HFFc6 (cell line): ENCODE measurements at regions not wholly inside any gene's neighbourhood (a gene's known extent, or its start where the extent isn't known, plus 50 kb on each side); places are given as distances from the start of the nearest gene placed in this dataset.
A peak's percentile ranks its signal among the peaks of the same experiment; 100 is the strongest.

Source experiments
- DNase-seq: peaks from one replicate; pipeline ENCODE4 v3.0.0-alpha.2; 2018
- H3K27ac Mint-ChIP-seq: 2 replicates; pipeline ENCODE4 v1.8.0; 2020; ENCODE audit warnings: mild to moderate bottlenecking, mixed read lengths
- H3K27me3 Mint-ChIP-seq: 2 replicates; pipeline ENCODE4 v1.8.0; 2021; ENCODE audit warnings: mild to moderate bottlenecking, moderate library complexity, mixed read lengths; ENCODE audit not compliant: insufficient read depth
- H3K36me3 Mint-ChIP-seq: 2 replicates; pipeline ENCODE4 v1.8.0; 2021; ENCODE audit warnings: low read depth, mixed read lengths
- H3K4me1 Mint-ChIP-seq: 2 replicates; pipeline ENCODE4 v1.8.0; 2020; ENCODE audit warnings: low read depth, mixed read lengths
- H3K4me3 Mint-ChIP-seq: 2 replicates; pipeline ENCODE4 v1.8.0; 2020; ENCODE audit warnings: mild to moderate bottlenecking, moderate library complexity, mixed read lengths
- H3K9me3 Mint-ChIP-seq: 2 replicates; pipeline ENCODE4 v1.8.0; 2020; ENCODE audit warnings: mild to moderate bottlenecking, mixed read lengths
- TF ChIP-seq, protein P1 (sequence below): fragments of 200-600 bp; sonication (generic); IDR thresholded peaks from 2 replicates; pipeline ENCODE4 v1.5.0; 2021; ENCODE audit warnings: antibody characterized with exemption, mild to moderate bottlenecking

DNA sequence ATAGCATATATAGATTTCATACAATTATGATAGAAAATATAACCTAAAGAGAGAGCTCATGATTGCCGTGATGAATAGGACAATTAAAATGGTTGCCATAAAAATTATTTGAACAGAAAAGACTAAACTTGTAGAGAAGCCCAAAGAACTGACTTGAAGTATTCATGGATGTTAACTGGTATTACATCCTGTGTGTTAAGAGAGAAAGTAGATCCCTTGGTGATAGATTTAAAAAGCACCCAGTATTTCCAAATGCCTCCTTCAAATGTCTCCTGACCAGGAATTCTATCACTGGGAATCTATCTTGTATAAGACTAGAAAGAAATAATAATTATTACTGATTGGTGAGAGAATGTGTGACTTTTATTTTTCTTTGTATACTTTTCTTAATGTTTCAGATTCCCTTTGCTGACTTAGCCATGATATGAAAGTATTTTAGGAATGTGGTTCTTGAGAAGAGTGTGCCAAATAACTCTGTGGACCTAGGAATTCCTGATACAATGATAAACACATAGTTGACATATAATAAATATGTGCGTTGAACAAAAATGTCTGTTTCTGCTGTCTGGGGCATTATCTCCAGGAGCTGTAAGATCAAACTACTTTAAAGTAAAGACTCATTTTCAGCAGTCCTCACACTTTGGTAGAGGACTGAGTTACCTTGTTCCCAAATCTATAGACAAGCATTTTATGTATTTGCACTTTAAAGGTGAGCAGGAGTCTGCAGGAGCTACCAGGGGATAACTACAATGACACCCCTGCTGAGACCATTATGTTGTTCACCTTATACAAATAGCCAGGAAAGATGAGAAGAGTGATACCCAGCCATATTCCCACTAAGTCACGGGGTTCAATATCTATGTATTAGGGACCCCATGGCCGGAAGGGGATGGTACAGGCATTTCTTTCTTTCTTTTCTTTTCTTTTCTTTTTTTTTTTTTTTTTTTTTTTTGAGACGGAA lies 211.1 kb upstream of the TLE4 start:
- DNase-seq: peak; percentile 41
- TF ChIP-seq, protein P1, sequence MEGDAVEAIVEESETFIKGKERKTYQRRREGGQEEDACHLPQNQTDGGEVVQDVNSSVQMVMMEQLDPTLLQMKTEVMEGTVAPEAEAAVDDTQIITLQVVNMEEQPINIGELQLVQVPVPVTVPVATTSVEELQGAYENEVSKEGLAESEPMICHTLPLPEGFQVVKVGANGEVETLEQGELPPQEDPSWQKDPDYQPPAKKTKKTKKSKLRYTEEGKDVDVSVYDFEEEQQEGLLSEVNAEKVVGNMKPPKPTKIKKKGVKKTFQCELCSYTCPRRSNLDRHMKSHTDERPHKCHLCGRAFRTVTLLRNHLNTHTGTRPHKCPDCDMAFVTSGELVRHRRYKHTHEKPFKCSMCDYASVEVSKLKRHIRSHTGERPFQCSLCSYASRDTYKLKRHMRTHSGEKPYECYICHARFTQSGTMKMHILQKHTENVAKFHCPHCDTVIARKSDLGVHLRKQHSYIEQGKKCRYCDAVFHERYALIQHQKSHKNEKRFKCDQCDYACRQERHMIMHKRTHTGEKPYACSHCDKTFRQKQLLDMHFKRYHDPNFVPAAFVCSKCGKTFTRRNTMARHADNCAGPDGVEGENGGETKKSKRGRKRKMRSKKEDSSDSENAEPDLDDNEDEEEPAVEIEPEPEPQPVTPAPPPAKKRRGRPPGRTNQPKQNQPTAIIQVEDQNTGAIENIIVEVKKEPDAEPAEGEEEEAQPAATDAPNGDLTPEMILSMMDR: no peak
- no peaks in the 10 kb centered on the region for H3K27me3 Mint-ChIP-seq
- H3K4me1 Mint-ChIP-seq: peaks cover 38% of the 10 kb centered on the region
- H3K9me3 Mint-ChIP-seq: no peaks in the 10 kb centered on the region
- peak overlapping the region; percentile 44 for H3K27ac Mint-ChIP-seq
- H3K36me3 Mint-ChIP-seq: no peaks in the 10 kb centered on the region; the same call in 1 of the 2 replicates
- H3K4me3 Mint-ChIP-seq: peak overlapping the region; percentile 41

DNA sequence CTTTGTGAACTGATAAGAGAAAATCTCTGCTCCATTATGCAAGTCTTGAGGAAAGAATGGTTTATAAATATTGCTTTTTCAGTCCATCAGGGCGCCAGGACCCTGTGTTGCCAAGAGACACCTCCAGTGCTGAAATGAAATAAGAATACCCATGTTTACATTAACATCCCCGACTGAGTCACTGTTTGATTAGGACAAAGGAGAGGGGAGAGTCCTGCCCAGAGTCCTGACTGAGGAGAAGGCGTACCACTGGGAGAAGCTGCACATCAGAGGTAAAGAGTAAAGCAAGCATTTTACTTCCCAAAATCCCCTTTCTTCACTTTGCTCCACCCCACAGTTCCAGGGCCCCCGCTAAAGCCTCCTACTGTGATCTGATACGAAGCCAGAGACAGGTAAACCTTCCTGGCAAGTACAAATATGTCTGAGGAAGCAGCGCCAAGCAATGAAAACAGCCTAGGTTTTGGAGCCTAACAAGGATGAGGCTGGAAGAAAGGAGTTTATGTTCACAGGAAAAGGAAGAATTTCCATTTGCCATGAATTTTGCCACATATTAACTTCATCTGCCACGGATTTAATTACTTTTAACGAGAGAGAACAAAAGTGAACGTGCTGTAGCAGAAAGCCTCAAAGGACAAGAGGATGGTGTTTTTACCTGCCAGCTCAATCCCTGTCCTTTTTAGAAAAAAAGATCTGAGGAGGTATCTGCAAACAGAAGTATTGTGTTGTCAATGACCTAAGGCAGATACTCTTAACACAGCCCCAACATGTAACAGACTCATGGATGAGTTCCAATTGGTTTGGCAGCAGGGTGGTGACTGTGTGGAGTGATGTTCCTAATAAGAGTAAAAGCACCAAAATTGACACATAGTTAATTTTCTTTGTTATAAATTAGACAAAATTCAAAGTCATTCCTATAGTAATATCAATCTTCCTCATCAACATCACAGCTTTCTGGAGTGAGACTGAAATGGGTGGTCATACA lies 209.4 kb upstream of the TLE4 start:
- no peaks in the 10 kb centered on the region for H3K27me3 Mint-ChIP-seq
- no peaks in the 10 kb centered on the region; the same call in 1 of the 2 replicates for H3K36me3 Mint-ChIP-seq
- no peaks in the 10 kb centered on the region for H3K9me3 Mint-ChIP-seq
- no peak overlapping the region for H3K27ac Mint-ChIP-seq
- peak; percentile 10 for DNase-seq
- TF ChIP-seq, protein P1: no peak
- no peak overlapping the region; the same call in 1 of the 2 replicates for H3K4me3 Mint-ChIP-seq
- peaks cover 37% of the 10 kb centered on the region for H3K4me1 Mint-ChIP-seq

DNA sequence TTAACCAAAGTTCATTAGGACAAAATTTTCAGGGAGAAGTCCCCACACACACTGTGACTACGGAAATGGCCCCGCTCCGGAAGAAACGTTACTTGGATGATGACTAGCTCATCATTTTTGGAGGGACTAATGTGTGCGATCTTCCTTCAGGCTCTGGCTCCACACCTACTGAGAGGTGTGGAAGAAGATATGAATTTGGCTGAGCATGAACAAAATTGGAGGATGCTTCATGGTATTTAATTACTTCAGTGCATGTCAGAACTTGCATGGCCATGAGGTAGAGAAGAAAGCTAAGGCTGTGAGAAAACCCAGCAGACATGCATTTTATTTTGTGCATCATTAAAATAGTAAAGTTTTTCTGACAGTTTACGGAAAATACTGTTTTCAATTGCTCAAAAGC lies 202.1 kb upstream of the TLE4 start:
- Mint-ChIP-seq H3K9me3 (no peaks in the 10 kb centered on the region), H3K4me1 (peaks cover 14% of the 10 kb centered on the region), H3K36me3 (no peaks in the 10 kb centered on the region), H3K27ac (no peak overlapping the region), H3K27me3 (no peaks in the 10 kb centered on the region), H3K4me3 (no peak overlapping the region)
- TF ChIP-seq, protein P1: no peak
- DNase-seq: no peak

- no peak for DNase-seq
- no peak overlapping the region for H3K4me3 Mint-ChIP-seq
- peaks cover 16% of the 10 kb centered on the region for H3K4me1 Mint-ChIP-seq
- H3K27ac Mint-ChIP-seq: no peak overlapping the region
- H3K9me3 Mint-ChIP-seq: no peaks in the 10 kb centered on the region
- H3K27me3 Mint-ChIP-seq: no peaks in the 10 kb centered on the region
- no peaks in the 10 kb centered on the region for H3K36me3 Mint-ChIP-seq
- TF ChIP-seq, protein P1: no peak
Observed at GRCh38 chr9:79371301-79371700, 200.5 kb upstream of the TLE4 start.

- Mint-ChIP-seq H3K4me3 (no peak overlapping the region), H3K4me1 (peaks cover 20% of the 10 kb centered on the region), H3K27ac (no peak overlapping the region), H3K27me3 (no peaks in the 10 kb centered on the region), H3K9me3 (no peaks in the 10 kb centered on the region), H3K36me3 (no peaks in the 10 kb centered on the region)
- TF ChIP-seq, protein P1: no peak
- DNase-seq: peak; percentile 17
Observed at GRCh38 chr9:79371948-79372555, 199.7 kb upstream of the TLE4 start.
